GM18520 (cell line): ENCODE measurements at regions not wholly inside any gene's neighbourhood (a gene's known extent, or its start where the extent isn't known, plus 50 kb on each side); places are given as distances from the start of the nearest gene placed in this dataset.

Experiments used
- ATAC-seq: cut with Tn5 transposase; IDR thresholded peaks from one replicate; pipeline ENCODE4 v1.9.1; 2021; ENCODE audit not compliant: unreplicated experiment

GRCh38 chr13:21817878-21818277 lies 147.0 kb downstream of the FGF9 start:
- no peak for ATAC-seq

GRCh38 chr13:21822029-21822428 lies 151.2 kb downstream of the FGF9 start:
- no peak for ATAC-seq

- no peak for ATAC-seq
Observed at GRCh38 chr13:21823416-21823815, 152.5 kb downstream of the FGF9 start.

GRCh38 chr13:21823949-21824348 lies 153.1 kb downstream of the FGF9 start:
- ATAC-seq: no peak

- no peak for ATAC-seq
Observed at GRCh38 chr13:21825186-21825585, 154.3 kb downstream of the FGF9 start.

- no peak for ATAC-seq
Observed at GRCh38 chr13:21825801-21826200, 154.9 kb downstream of the FGF9 start.

GRCh38 chr13:21826214-21827015 lies 155.5 kb downstream of the FGF9 start:
- ATAC-seq: no peak

- ATAC-seq: no peak
Observed at GRCh38 chr13:21831654-21832324, 160.9 kb downstream of the FGF9 start.

- no peak for ATAC-seq
Observed at GRCh38 chr13:21833921-21834320, 163.0 kb downstream of the FGF9 start.

GRCh38 chr13:21834521-21834920 lies 163.6 kb downstream of the FGF9 start:
- no peak for ATAC-seq

- no peak for ATAC-seq
Observed at GRCh38 chr13:21837288-21837687, 166.4 kb downstream of the FGF9 start.

GRCh38 chr13:21837841-21838551 lies 167.1 kb downstream of the FGF9 start:
- ATAC-seq: no peak

- no peak for ATAC-seq
Observed at GRCh38 chr13:21846605-21847004, 175.7 kb downstream of the FGF9 start.

GRCh38 chr13:21849323-21849722 lies 178.4 kb downstream of the FGF9 start:
- ATAC-seq: peak; percentile 77

GRCh38 chr13:21850013-21851006 lies 179.4 kb downstream of the FGF9 start:
- ATAC-seq: no peak

GRCh38 chr13:21852043-21852442 lies 181.2 kb downstream of the FGF9 start:
- no peak for ATAC-seq

GRCh38 chr13:21853779-21854178 lies 182.9 kb downstream of the FGF9 start:
- no peak for ATAC-seq

GRCh38 chr13:21868823-21869222 lies 197.9 kb downstream of the FGF9 start:
- ATAC-seq: no peak

- no peak for ATAC-seq
Observed at GRCh38 chr13:21871382-21871781, 200.5 kb downstream of the FGF9 start.

- ATAC-seq: no peak
Observed at GRCh38 chr13:21871919-21872318, 201.0 kb downstream of the FGF9 start.

- no peak for ATAC-seq
Observed at GRCh38 chr13:21872795-21873194, 201.9 kb downstream of the FGF9 start.
